ENCODE measurements at regions not wholly inside any gene's neighbourhood (a gene's known extent, or its start where the extent isn't known, plus 50 kb on each side); places are given as distances from the start of the nearest gene placed in this dataset.

DNA sequence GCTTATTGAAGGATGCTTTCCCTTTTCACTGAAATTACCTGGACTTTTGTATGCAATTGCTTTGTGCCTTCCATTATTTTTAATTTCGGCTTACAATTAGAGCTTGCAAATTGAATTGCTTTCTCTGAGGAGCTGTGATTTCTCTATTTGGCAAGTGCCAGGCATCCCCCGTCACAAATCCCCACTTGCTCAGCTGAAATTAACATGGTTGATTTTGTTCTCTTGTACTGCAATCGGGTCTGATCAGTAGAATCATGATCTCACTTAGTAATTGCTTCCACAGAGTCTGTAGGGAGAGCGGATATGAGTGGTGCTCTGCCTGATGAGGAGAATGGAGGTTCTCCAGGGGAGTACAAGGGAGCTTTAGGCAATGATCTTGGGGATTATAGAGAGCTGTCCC lies 495.5 kb upstream of the SGCD start:
- Histone ChIP-seq H3K9ac (ENCODE audit: low read length) (no peak overlapping the region), H3K9me3 (ENCODE audit: control insufficient read depth in 1 of 2, insufficient read depth in 1 of 2, low read depth in 1 of 2, low read length in 2 of 2) (peaks cover 0 to 4% of the 10 kb centered on the region in 2 experiments; a peak in 2 of 4 replicates), H3K4me1 (ENCODE audit: control insufficient read depth in 1 of 2, insufficient read depth in 2 of 2, low read length in 2 of 2) (no peaks in the 10 kb centered on the region), H3K27me3 (ENCODE audit: insufficient read depth, low read length) (no peaks in the 10 kb centered on the region), H3K27ac (ENCODE audit: low read depth, low read length) (no peak overlapping the region), H2AFZ (ENCODE audit: low read depth, low read length, poor library complexity, severe bottlenecking) (no peak overlapping the region), H4K20me1 (ENCODE audit: insufficient read depth) (no peaks in the 10 kb centered on the region), H3K9me2 (ENCODE audit: insufficient read depth) (no peaks in the 10 kb centered on the region), H3K4me3 (replicated peaks in 1 of 2; ENCODE audit: low read depth in 1 of 2, low read length in 2 of 2) (no peak overlapping the region), H3K79me2 (ENCODE audit: insufficient read depth, low read length) (no peaks in the 10 kb centered on the region), H3K36me3 (ENCODE audit: control insufficient read depth in 1 of 2, insufficient read depth in 2 of 2, low read length in 2 of 2) (no peaks in the 10 kb centered on the region), H3K4me2 (ENCODE audit: low read length) (no peak overlapping the region)
- no TSS peak for BruUV-seq (replicated peaks)
- ChIA-PET RAD21 (ENCODE audit: low non-redundant PET in 1 of 2, low total read pairs in 2 of 2, uncharacterized antibody in 2 of 2, unreplicated experiment in 2 of 2) (no interaction called here), POLR2A (no interaction called here), CTCF (no interaction called here)
- no peak for DNase-seq (ENCODE audit: low read depth, low spot score)
- no peak for ATAC-seq
- intact Hi-C loops (cut with micrococcal nuclease), result no loop called here
- TF ChIP-seq RAD21 (IDR thresholded peaks at IDR 0.05; ENCODE audit: low read depth), result no peak
- no peak for TF ChIP-seq SP1 (IDR thresholded peaks at IDR 0.05; ENCODE audit: low read depth)
- no peak for TF ChIP-seq YY1 (IDR thresholded peaks at IDR 0.05; ENCODE audit: extremely low read depth, insufficient replicate concordance, low read depth, low read length)
- TF ChIP-seq TCF7L2 (IDR thresholded peaks at IDR 0.05; ENCODE audit: borderline replicate concordance, extremely low read depth, insufficient read depth, insufficient read length), result no peak
- no peak for TF ChIP-seq FOSL1 (IDR thresholded peaks at IDR 0.05; ENCODE audit: low read depth)
- TF ChIP-seq CEBPB (IDR thresholded peaks at IDR 0.05; ENCODE audit: low read depth), result no peak
- TF ChIP-seq, protein P1, sequence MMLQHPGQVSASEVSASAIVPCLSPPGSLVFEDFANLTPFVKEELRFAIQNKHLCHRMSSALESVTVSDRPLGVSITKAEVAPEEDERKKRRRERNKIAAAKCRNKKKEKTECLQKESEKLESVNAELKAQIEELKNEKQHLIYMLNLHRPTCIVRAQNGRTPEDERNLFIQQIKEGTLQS (IDR thresholded peaks at IDR 0.05), result no peak
- no peak for TF ChIP-seq REST (IDR thresholded peaks at IDR 0.05; ENCODE audit: low read depth)
